AG04450 (cell line): ENCODE measurements at regions not wholly inside any gene's neighbourhood (a gene's known extent, or its start where the extent isn't known, plus 50 kb on each side); places are given as distances from the start of the nearest gene placed in this dataset.
"Not testable (repeated sequence)": the region's sequence is repeated elsewhere in the genome, so short reads cannot be mapped to it uniquely, and the experiment has no call there.

Source experiments
- CTCF ChIA-PET: fragments of 300-600, 350-600 bp; formaldehyde crosslinking; extraction: SDS; loops from one replicate; lab custom pipeline; 2022; ENCODE audit warnings: antibody characterized with exemption, inconsistent platforms; lab: Charles Lee
- POLR2A ChIA-PET: fragments of 350-600 bp; formaldehyde crosslinking; extraction: SDS; loops from one replicate; lab custom pipeline; 2021; ENCODE audit warnings: antibody characterized with exemption, inconsistent platforms; lab: Yijun Ruan, JAX
- DNase-seq: peaks from one replicate; pipeline ENCODE4 v3.0.0-alpha.2; 2011; ENCODE audit warnings: low read depth, low spot score
- H3K27ac ChIP-seq: one replicate; pipeline ENCODE4 v1.5.1; 2012; ENCODE audit warnings: low read depth, low read length, control low read depth
- H3K27me3 ChIP-seq: one replicate; pipeline ENCODE4 v1.6.0; 2012; ENCODE audit warnings: low read length; ENCODE audit not compliant: control insufficient read depth, insufficient read depth
- H3K4me3 ChIP-seq: 2 replicates; pipeline ENCODE4 v1.5.1; 2011; ENCODE audit warnings: mild to moderate bottlenecking, low read depth, low read length, control low read depth
- H3K9me3 ChIP-seq: 2 replicates; pipeline ENCODE4 v1.5.1; 2012; ENCODE audit warnings: low read length; ENCODE audit not compliant: control insufficient read depth, insufficient read depth
- CTCF ChIP-seq: IDR thresholded peaks from 2 replicates; pipeline ENCODE4 v1.5.1; 2011; ENCODE audit warnings: low read depth, low read length, control low read depth, inconsistent platforms

GRCh38 chr2:13696601-13697000 lies 935.9 kb upstream of the LRATD1 start:
- CTCF ChIA-PET: no interaction called here
- no peak overlapping the region for H3K4me3 ChIP-seq
- no peaks in the 10 kb centered on the region for H3K27me3 ChIP-seq
- H3K9me3 ChIP-seq: no peaks in the 10 kb centered on the region
- no peak for TF ChIP-seq CTCF
- POLR2A ChIA-PET: no interaction called here
- H3K27ac ChIP-seq: no peak overlapping the region
- DNase-seq: no peak

GRCh38 chr2:13698847-13699246 lies 933.7 kb upstream of the LRATD1 start:
- Histone ChIP-seq H3K27ac (no peak overlapping the region), H3K27me3 (no peaks in the 10 kb centered on the region), H3K4me3 (no peak overlapping the region), H3K9me3 (no peaks in the 10 kb centered on the region)
- ChIA-PET CTCF (no interaction called here), POLR2A (no interaction called here)
- TF ChIP-seq CTCF: no peak
- no peak for DNase-seq

GRCh38 chr2:13699939-13700338 lies 932.6 kb upstream of the LRATD1 start:
- DNase-seq, CTCF ChIA-PET, POLR2A ChIA-PET: not testable (repeated sequence)

GRCh38 chr2:13711154-13711553 lies 921.4 kb upstream of the LRATD1 start:
- Histone ChIP-seq H3K27me3 (no peaks in the 10 kb centered on the region), H3K27ac (no peak overlapping the region), H3K9me3 (no peaks in the 10 kb centered on the region), H3K4me3 (no peak overlapping the region)
- TF ChIP-seq CTCF: no peak
- no peak for DNase-seq
- CTCF ChIA-PET: no interaction called here
- POLR2A ChIA-PET: no interaction called here

More at GRCh38 chr2:13699939-13700338, 932.6 kb upstream of the LRATD1 start:
- H3K4me3 ChIP-seq, H3K9me3 ChIP-seq, H3K27me3 ChIP-seq, H3K27ac ChIP-seq: not testable (repeated sequence)

- ChIA-PET POLR2A (no interaction called here), CTCF (interaction anchor here (1.7 kb wide), 1 partner anchor 9 kb away, joined by 5 read pairs; no protein-coding TSS in a partner anchor)
- no peak overlapping the region for H3K27ac ChIP-seq
- no peak for DNase-seq
- H3K4me3 ChIP-seq: no peak overlapping the region
- no peak for TF ChIP-seq CTCF
- H3K9me3 ChIP-seq: no peaks in the 10 kb centered on the region
- H3K27me3 ChIP-seq: no peaks in the 10 kb centered on the region
These were observed 918.1 kb upstream of the LRATD1 start for GRCh38 chr2:13714466-13714865.

GRCh38 chr2:13725945-13726344 lies 906.6 kb upstream of the LRATD1 start:
- H3K27ac ChIP-seq: no peak overlapping the region
- no peak for DNase-seq
- no peak for TF ChIP-seq CTCF
- H3K27me3 ChIP-seq: no peaks in the 10 kb centered on the region
- no peak overlapping the region for H3K4me3 ChIP-seq
- H3K9me3 ChIP-seq: no peaks in the 10 kb centered on the region
- CTCF ChIA-PET: no interaction called here
- POLR2A ChIA-PET: no interaction called here
